ENCODE measurements at regions not wholly inside any gene's neighbourhood (a gene's known extent, or its start where the extent isn't known, plus 50 kb on each side); places are given as distances from the start of the nearest gene placed in this dataset.

- H3K27ac ChIP-seq (ENCODE audit: low read length), result no peak overlapping the region
- H3K27me3 ChIP-seq (ENCODE audit: low read length), result peaks cover 26% of the 10 kb centered on the region
- POLR2A ChIA-PET (ENCODE audit: unreplicated experiment), result no interaction called here
- H3K9me3 ChIP-seq (ENCODE audit: low read length), result no peaks in the 10 kb centered on the region
- intact Hi-C loops (cut with micrococcal nuclease), result no loop called here
- BruUV-seq (replicated peaks), result no TSS peak
- no peak overlapping the region for H3K9ac ChIP-seq (ENCODE audit: low read length)
- no peaks in the 10 kb centered on the region for H3K9me2 ChIP-seq (replicated peaks; ENCODE audit: low read length)
- DNase-seq, result no peak
- no peaks in the 10 kb centered on the region for H3F3A ChIP-seq (ENCODE audit: low read length, unreplicated experiment)
- no peaks in the 10 kb centered on the region for H4K20me1 ChIP-seq (ENCODE audit: low read length)
- ATAC-seq, result no peak
- TF ChIP-seq EZH2 (IDR thresholded peaks at IDR 0.05; ENCODE audit: low read length, unreplicated experiment) (no peak), EZH2phosphoT487 (IDR thresholded peaks at IDR 0.05; ENCODE audit: borderline replicate concordance, low read length) (no peak), CTCF (conservative IDR thresholded peaks at IDR 0.05; ENCODE audit: low read depth, low read length) (no peak)
- no peak overlapping the region for H3K4me2 ChIP-seq (ENCODE audit: low read length)
- H3K36me3 ChIP-seq (ENCODE audit: low read depth, low read length), result no peaks in the 10 kb centered on the region
- CTCF ChIA-PET, result no interaction called here
- no peak overlapping the region for H3K4me3 ChIP-seq (ENCODE audit: low read length)
- no peaks in the 10 kb centered on the region for H3K4me1 ChIP-seq (ENCODE audit: insufficient read depth, low read length)
- H3K79me2 ChIP-seq (ENCODE audit: low read length), result no peaks in the 10 kb centered on the region
- H2AFZ ChIP-seq (ENCODE audit: low read length), result no peak overlapping the region
Observed at GRCh38 chr22:47572443-47572842, 810.0 kb downstream of the TBC1D22A start.

GRCh38 chr22:47571616-47572015, 809.2 kb downstream of the TBC1D22A start:
- no peak overlapping the region for H3K9ac ChIP-seq (ENCODE audit: low read length)
- no peaks in the 10 kb centered on the region for H3K79me2 ChIP-seq (ENCODE audit: low read length)
- DNase-seq, result no peak
- ChIA-PET CTCF (no interaction called here), POLR2A (ENCODE audit: unreplicated experiment) (no interaction called here)
- no peak for TF ChIP-seq EZH2phosphoT487 (IDR thresholded peaks at IDR 0.05; ENCODE audit: borderline replicate concordance, low read length)
- no peak for TF ChIP-seq EZH2 (IDR thresholded peaks at IDR 0.05; ENCODE audit: low read length, unreplicated experiment)
- no peak for TF ChIP-seq CTCF (conservative IDR thresholded peaks at IDR 0.05; ENCODE audit: low read depth, low read length)
- no peaks in the 10 kb centered on the region for H3K36me3 ChIP-seq (ENCODE audit: low read depth, low read length)
- no peak overlapping the region for H3K4me3 ChIP-seq (ENCODE audit: low read length)
- H4K20me1 ChIP-seq (ENCODE audit: low read length), result no peaks in the 10 kb centered on the region
- no peak overlapping the region for H2AFZ ChIP-seq (ENCODE audit: low read length)
- no peak for ATAC-seq
- H3F3A ChIP-seq (ENCODE audit: low read length, unreplicated experiment), result no peaks in the 10 kb centered on the region
- no peak overlapping the region for H3K27ac ChIP-seq (ENCODE audit: low read length)
- intact Hi-C loops (cut with micrococcal nuclease), result no loop called here
- no peaks in the 10 kb centered on the region for H3K9me2 ChIP-seq (replicated peaks; ENCODE audit: low read length)
- peaks cover 20% of the 10 kb centered on the region for H3K27me3 ChIP-seq (ENCODE audit: low read length)
- BruUV-seq (replicated peaks), result no TSS peak
- no peaks in the 10 kb centered on the region for H3K9me3 ChIP-seq (ENCODE audit: low read length)
- no peaks in the 10 kb centered on the region for H3K4me1 ChIP-seq (ENCODE audit: insufficient read depth, low read length)
- no peak overlapping the region for H3K4me2 ChIP-seq (ENCODE audit: low read length)

- Histone ChIP-seq H3K27me3 (ENCODE audit: low read length) (peaks cover 13% of the 10 kb centered on the region), H3K4me2 (ENCODE audit: low read length) (no peak overlapping the region), H4K20me1 (ENCODE audit: low read length) (no peaks in the 10 kb centered on the region), H3F3A (ENCODE audit: low read length, unreplicated experiment) (no peaks in the 10 kb centered on the region), H3K4me3 (ENCODE audit: low read length) (no peak overlapping the region), H3K36me3 (ENCODE audit: low read depth, low read length) (no peaks in the 10 kb centered on the region), H3K79me2 (ENCODE audit: low read length) (no peaks in the 10 kb centered on the region), H3K4me1 (ENCODE audit: insufficient read depth, low read length) (no peaks in the 10 kb centered on the region), H2AFZ (ENCODE audit: low read length) (no peak overlapping the region), H3K9me2 (replicated peaks; ENCODE audit: low read length) (no peaks in the 10 kb centered on the region), H3K27ac (ENCODE audit: low read length) (no peak overlapping the region), H3K9me3 (ENCODE audit: low read length) (no peaks in the 10 kb centered on the region), H3K9ac (ENCODE audit: low read length) (no peak overlapping the region)
- ATAC-seq (no peak), DNase-seq (no peak)
- intact Hi-C loops (cut with micrococcal nuclease), result no loop called here
- no TSS peak for BruUV-seq (replicated peaks)
- POLR2A ChIA-PET (ENCODE audit: unreplicated experiment), result no interaction called here
- CTCF ChIA-PET, result no interaction called here
- TF ChIP-seq EZH2phosphoT487 (IDR thresholded peaks at IDR 0.05; ENCODE audit: borderline replicate concordance, low read length), result no peak
- TF ChIP-seq CTCF (conservative IDR thresholded peaks at IDR 0.05; ENCODE audit: low read depth, low read length), result no peak
- TF ChIP-seq EZH2 (IDR thresholded peaks at IDR 0.05; ENCODE audit: low read length, unreplicated experiment), result no peak
Observed at GRCh38 chr22:47570851-47571250, 808.4 kb downstream of the TBC1D22A start.

All from PC-3 (cell line).